Neuronal stem cell (in vitro differentiated cells): ENCODE measurements at regions not wholly inside any gene's neighbourhood (a gene's known extent, or its start where the extent isn't known, plus 50 kb on each side); places are given as distances from the start of the nearest gene placed in this dataset.

Experiments
- DNase-seq: peaks from one replicate; pipeline ENCODE4 v3.0.0-alpha.2; 2013; ENCODE audit warnings: low spot score
- H2AFZ ChIP-seq: one replicate; pipeline ENCODE4 v1.6.1; 2013; ENCODE audit warnings: mild to moderate bottlenecking, low read length, inconsistent platforms
- H2AK5ac ChIP-seq: 2 replicates; pipeline ENCODE4 v1.6.1; 2013; ENCODE audit warnings: low read depth, mild to moderate bottlenecking, inconsistent platforms, low read length, moderate library complexity, mixed read lengths
- H2BK120ac ChIP-seq: 2 replicates; pipeline ENCODE4 v1.6.1; 2013; ENCODE audit warnings: low read depth, mild to moderate bottlenecking, inconsistent platforms, low read length, moderate library complexity, mixed read lengths
- H2BK12ac ChIP-seq: one replicate; pipeline ENCODE4 v1.6.1; 2013; ENCODE audit warnings: low read length, inconsistent platforms
- H2BK15ac ChIP-seq: 2 replicates; pipeline ENCODE4 v1.6.1; 2013; ENCODE audit warnings: mild to moderate bottlenecking, low read length, inconsistent platforms, mixed read lengths
- H2BK5ac ChIP-seq: one replicate; pipeline ENCODE4 v1.6.1; 2013; ENCODE audit warnings: inconsistent platforms, mild to moderate bottlenecking, low read length, moderate library complexity
- H3K14ac ChIP-seq: one replicate; pipeline ENCODE4 v1.6.1; 2013; ENCODE audit warnings: low read length, inconsistent platforms
- H3K18ac ChIP-seq: 2 replicates; pipeline ENCODE4 v1.6.1; 2013; ENCODE audit warnings: low read length, inconsistent platforms
- H3K23ac ChIP-seq: 2 replicates; pipeline ENCODE4 v1.6.1; 2013; ENCODE audit warnings: low read depth, mild to moderate bottlenecking, mixed read lengths, low read length, inconsistent platforms; ENCODE audit not compliant: poor library complexity
- H3K27ac ChIP-seq: replicated peaks from 3 replicates; pipeline ENCODE4 v1.5.1; 2013; ENCODE audit warnings: low read length, inconsistent platforms
- H3K27me3 ChIP-seq, 3 experiments: 2 replicates each; pipeline ENCODE4 v1.6.1; 2013; ENCODE audit warnings: low read length in 3 of 3, mild to moderate bottlenecking in 2 of 3, inconsistent platforms in 1 of 3, low read depth in 1 of 3, mixed read lengths in 1 of 3, moderate library complexity in 1 of 3; ENCODE audit not compliant: control insufficient read depth in 3 of 3, insufficient read depth in 3 of 3
- H3K36me3 ChIP-seq, 2 donors: replicated peaks in 1 of 2; 2 replicates each; pipeline ENCODE4 v1.6.1; 2013; ENCODE audit warnings: low read length in 2 of 2; ENCODE audit not compliant: control insufficient read depth in 2 of 2, insufficient read depth in 2 of 2
- H3K4ac ChIP-seq: 2 replicates; pipeline ENCODE4 v1.6.1; 2013; ENCODE audit warnings: inconsistent platforms, mild to moderate bottlenecking, low read length, moderate library complexity
- H3K4me1 ChIP-seq, 2 donors: 1 replicate in 1 of 2; 2 replicates in 1 of 2; pipeline ENCODE4 v1.6.1; 2013; ENCODE audit warnings: low read length in 2 of 2, low read depth in 1 of 2; ENCODE audit not compliant: control insufficient read depth in 2 of 2, insufficient read depth in 1 of 2
- H3K4me2 ChIP-seq: one replicate; pipeline ENCODE4 v1.6.1; 2013; ENCODE audit warnings: mild to moderate bottlenecking, low read length, inconsistent platforms; ENCODE audit not compliant: insufficient read depth, poor library complexity, severe bottlenecking
- H3K4me3 ChIP-seq, 2 donors: 2 replicates each; pipeline ENCODE4 v1.5.1; 2013; ENCODE audit warnings: low read length in 2 of 2, mild to moderate bottlenecking in 2 of 2, inconsistent platforms in 1 of 2, moderate library complexity in 1 of 2
- H3K79me1 ChIP-seq: one replicate; pipeline ENCODE4 v1.6.1; 2013; ENCODE audit warnings: low read depth, mild to moderate bottlenecking, inconsistent platforms, low read length, moderate library complexity
- H3K9ac ChIP-seq: one replicate; pipeline ENCODE4 v1.6.1; 2013; ENCODE audit warnings: mild to moderate bottlenecking, low read depth, low read length, inconsistent platforms; ENCODE audit not compliant: poor library complexity
- H3K9me3 ChIP-seq, 2 donors: replicated peaks in 1 of 2; 2 replicates each; pipeline versions ENCODE3 to v1.6.1; 2013; ENCODE audit warnings: low read length in 2 of 2, mild to moderate bottlenecking in 2 of 2, inconsistent platforms in 1 of 2, low read depth in 1 of 2, mixed read lengths in 1 of 2, moderate library complexity in 1 of 2; ENCODE audit not compliant: control insufficient read depth in 2 of 2, insufficient read depth in 1 of 2
- H4K8ac ChIP-seq: one replicate; pipeline ENCODE4 v1.6.1; 2013; ENCODE audit warnings: low read depth, mild to moderate bottlenecking, inconsistent platforms, low read length, moderate library complexity
- H4K91ac ChIP-seq: one replicate; pipeline ENCODE4 v1.6.1; 2013; ENCODE audit warnings: low read length, low read depth, mild to moderate bottlenecking, inconsistent platforms; ENCODE audit not compliant: poor library complexity
- WGBS, 2 donors: extraction: QIAGEN DNeasy Blood & Tissue Kit; methylation state at CpG; one replicate each; pipeline ENCODE4 v1.1.7; 2013; ENCODE audit warnings: missing lambda C conversion rate in 2 of 2, mixed read lengths in 1 of 2; ENCODE audit not compliant: insufficient read length in 2 of 2, insufficient replicate concordance in 1 of 2; ENCODE audit errors: extremely low coverage in 2 of 2; 5-methylcytosine and 5-hydroxymethylcytosine counted together

- H4K91ac ChIP-seq = no peak overlapping the region
- H2BK5ac ChIP-seq = no peak overlapping the region
- H3K4me1 ChIP-seq = no peaks in the 10 kb centered on the region
- no peaks in the 10 kb centered on the region for H3K36me3 ChIP-seq
- no peak overlapping the region for H2BK15ac ChIP-seq
- H3K79me1 ChIP-seq = no peaks in the 10 kb centered on the region
- DNase-seq = no peak
- H4K8ac ChIP-seq = no peak overlapping the region
- no peak overlapping the region for H2AK5ac ChIP-seq
- H3K9ac ChIP-seq = no peak overlapping the region
- no peaks in the 10 kb centered on the region for H3K27me3 ChIP-seq
- no CpG with 5 or more reads among the region's 2 CpGs for WGBS, 2 donors
- no peak overlapping the region for H3K14ac ChIP-seq
- H2BK12ac ChIP-seq = no peak overlapping the region
- H2BK120ac ChIP-seq = no peak overlapping the region
- H3K23ac ChIP-seq = no peak overlapping the region
- no peak overlapping the region for H3K4ac ChIP-seq
- H3K18ac ChIP-seq = no peak overlapping the region
- H3K27ac ChIP-seq = no peak overlapping the region
- no peak overlapping the region for H3K4me2 ChIP-seq
- peaks cover 0 to 9% of the 10 kb centered on the region in 2 donors for H3K9me3 ChIP-seq
- no peak overlapping the region for H2AFZ ChIP-seq
- no peak overlapping the region for H3K4me3 ChIP-seq
These were observed 88.1 kb upstream of the TMEM170B start for GRCh38 chr6:11449408-11449807.

- no peak overlapping the region for H2BK12ac ChIP-seq
- peaks cover 0 to 9% of the 10 kb centered on the region in 2 donors for H3K9me3 ChIP-seq
- no peaks in the 10 kb centered on the region for H3K79me1 ChIP-seq
- no peak overlapping the region for H2BK120ac ChIP-seq
- H3K18ac ChIP-seq = no peak overlapping the region
- H3K9ac ChIP-seq = no peak overlapping the region
- no peak overlapping the region for H2BK5ac ChIP-seq
- DNase-seq = no peak
- H3K27me3 ChIP-seq = no peaks in the 10 kb centered on the region
- H3K14ac ChIP-seq = no peak overlapping the region
- H3K4me3 ChIP-seq = no peak overlapping the region
- no peak overlapping the region for H4K91ac ChIP-seq
- H2BK15ac ChIP-seq = no peak overlapping the region
- H3K27ac ChIP-seq = no peak overlapping the region
- H3K36me3 ChIP-seq = no peaks in the 10 kb centered on the region
- no peak overlapping the region for H3K23ac ChIP-seq
- no peak overlapping the region for H3K4ac ChIP-seq
- no peaks in the 10 kb centered on the region for H3K4me1 ChIP-seq
- H2AFZ ChIP-seq = no peak overlapping the region
- H3K4me2 ChIP-seq = no peak overlapping the region
- H2AK5ac ChIP-seq = no peak overlapping the region
- H4K8ac ChIP-seq = no peak overlapping the region
These were observed 89.5 kb upstream of the TMEM170B start for GRCh38 chr6:11448038-11448437.

- Histone ChIP-seq H2AFZ (no peak overlapping the region), H3K9ac (no peak overlapping the region), H3K36me3 (no peaks in the 10 kb centered on the region), H2BK15ac (no peak overlapping the region), H4K91ac (no peak overlapping the region), H3K4me3 (no peak overlapping the region), H3K9me3 (peaks cover 0 to 9% of the 10 kb centered on the region in 2 donors), H3K27ac (no peak overlapping the region), H3K18ac (no peak overlapping the region), H2BK120ac (no peak overlapping the region), H2AK5ac (no peak overlapping the region), H3K4me1 (no peaks in the 10 kb centered on the region), H3K4me2 (no peak overlapping the region), H4K8ac (no peak overlapping the region), H3K14ac (no peak overlapping the region), H3K23ac (no peak overlapping the region), H3K79me1 (no peaks in the 10 kb centered on the region), H3K4ac (no peak overlapping the region), H3K27me3 (no peaks in the 10 kb centered on the region), H2BK5ac (no peak overlapping the region), H2BK12ac (no peak overlapping the region)
- WGBS, 2 donors = no CpG with 5 or more reads among the region's 1 CpG
- DNase-seq = no peak
These were observed 90.3 kb upstream of the TMEM170B start for GRCh38 chr6:11447265-11447664.

- Histone ChIP-seq H3K27ac (no peak overlapping the region), H3K18ac (no peak overlapping the region), H3K27me3 (no peaks in the 10 kb centered on the region), H3K9me3 (peaks cover 0 to 9% of the 10 kb centered on the region in 2 donors), H3K79me1 (no peaks in the 10 kb centered on the region), H4K8ac (no peak overlapping the region), H2BK15ac (no peak overlapping the region), H3K14ac (no peak overlapping the region), H3K4ac (no peak overlapping the region), H2AFZ (no peak overlapping the region), H3K9ac (no peak overlapping the region), H2AK5ac (no peak overlapping the region), H3K4me1 (no peaks in the 10 kb centered on the region), H3K36me3 (no peaks in the 10 kb centered on the region), H2BK12ac (no peak overlapping the region), H3K23ac (no peak overlapping the region), H2BK120ac (no peak overlapping the region), H3K4me2 (no peak overlapping the region), H4K91ac (no peak overlapping the region), H2BK5ac (no peak overlapping the region), H3K4me3 (no peak overlapping the region)
- DNase-seq = no peak
- WGBS, 2 donors = no CpG with 5 or more reads among the region's 2 CpGs
These were observed 92.4 kb upstream of the TMEM170B start for GRCh38 chr6:11445146-11445545.
